Fibroblast of the aortic adventitia (primary cell): ENCODE measurements at regions not wholly inside any gene's neighbourhood (a gene's known extent, or its start where the extent isn't known, plus 50 kb on each side); places are given as distances from the start of the nearest gene placed in this dataset.

Source experiments
- DNase-seq: peaks from one replicate; pipeline ENCODE4 v3.0.0-alpha.2; 2010; ENCODE audit warnings: low read depth
- H3K4me3 ChIP-seq: 2 replicates; pipeline ENCODE4 v1.5.1; 2011; ENCODE audit warnings: low read depth, mild to moderate bottlenecking, control low read depth, low read length, moderate library complexity
- CTCF ChIP-seq: IDR thresholded peaks from 2 replicates; pipeline ENCODE4 v1.5.1; 2011; ENCODE audit warnings: mild to moderate bottlenecking, low read length, control low read depth, inconsistent platforms; ENCODE audit not compliant: insufficient read depth

GRCh38 chr5:158277276-158277675, 418.3 kb upstream of the CLINT1 start:
- H3K4me3 ChIP-seq, result no peak overlapping the region
- no peak for TF ChIP-seq CTCF
- DNase-seq, result peak; percentile 2

GRCh38 chr5:158276692-158277091, 417.7 kb upstream of the CLINT1 start:
- DNase-seq, result no peak
- TF ChIP-seq CTCF, result no peak
- no peak overlapping the region for H3K4me3 ChIP-seq

- no peak for DNase-seq
- no peak for TF ChIP-seq CTCF
- H3K4me3 ChIP-seq, result no peak overlapping the region
Measured at GRCh38 chr5:158275511-158275910, 416.6 kb upstream of the CLINT1 start.

GRCh38 chr5:158273035-158273434, 414.1 kb upstream of the CLINT1 start:
- TF ChIP-seq CTCF, result no peak
- no peak overlapping the region for H3K4me3 ChIP-seq
- DNase-seq, result no peak

GRCh38 chr5:158272409-158272808, 413.5 kb upstream of the CLINT1 start:
- no peak overlapping the region for H3K4me3 ChIP-seq
- no peak for TF ChIP-seq CTCF

GRCh38 chr5:158270996-158271554, 412.1 kb upstream of the CLINT1 start:
- TF ChIP-seq CTCF, result no peak
- no peak for DNase-seq
- no peak overlapping the region for H3K4me3 ChIP-seq

More at GRCh38 chr5:158272409-158272808, 413.5 kb upstream of the CLINT1 start:
- no peak for DNase-seq

GRCh38 chr5:158268286-158268685, 409.3 kb upstream of the CLINT1 start:
- TF ChIP-seq CTCF, result no peak
- H3K4me3 ChIP-seq, result no peak overlapping the region
- no peak for DNase-seq
